HFFc6 (cell line): ENCODE measurements at regions not wholly inside any gene's neighbourhood (a gene's known extent, or its start where the extent isn't known, plus 50 kb on each side); places are given as distances from the start of the nearest gene placed in this dataset.

Experiments used
- DNase-seq: peaks from one replicate; pipeline ENCODE4 v3.0.0-alpha.2; 2018
- H3K27ac Mint-ChIP-seq: 2 replicates; pipeline ENCODE4 v1.8.0; 2020; ENCODE audit warnings: mild to moderate bottlenecking, mixed read lengths
- H3K27me3 Mint-ChIP-seq: 2 replicates; pipeline ENCODE4 v1.8.0; 2021; ENCODE audit warnings: mild to moderate bottlenecking, moderate library complexity, mixed read lengths; ENCODE audit not compliant: insufficient read depth
- H3K36me3 Mint-ChIP-seq: 2 replicates; pipeline ENCODE4 v1.8.0; 2021; ENCODE audit warnings: low read depth, mixed read lengths
- H3K4me1 Mint-ChIP-seq: 2 replicates; pipeline ENCODE4 v1.8.0; 2020; ENCODE audit warnings: low read depth, mixed read lengths
- H3K4me3 Mint-ChIP-seq: 2 replicates; pipeline ENCODE4 v1.8.0; 2020; ENCODE audit warnings: mild to moderate bottlenecking, moderate library complexity, mixed read lengths
- H3K9me3 Mint-ChIP-seq: 2 replicates; pipeline ENCODE4 v1.8.0; 2020; ENCODE audit warnings: mild to moderate bottlenecking, mixed read lengths
- TF ChIP-seq, protein P1 (sequence below): fragments of 200-600 bp; sonication (generic); IDR thresholded peaks from 2 replicates; pipeline ENCODE4 v1.5.0; 2021; ENCODE audit warnings: antibody characterized with exemption, mild to moderate bottlenecking

DNA sequence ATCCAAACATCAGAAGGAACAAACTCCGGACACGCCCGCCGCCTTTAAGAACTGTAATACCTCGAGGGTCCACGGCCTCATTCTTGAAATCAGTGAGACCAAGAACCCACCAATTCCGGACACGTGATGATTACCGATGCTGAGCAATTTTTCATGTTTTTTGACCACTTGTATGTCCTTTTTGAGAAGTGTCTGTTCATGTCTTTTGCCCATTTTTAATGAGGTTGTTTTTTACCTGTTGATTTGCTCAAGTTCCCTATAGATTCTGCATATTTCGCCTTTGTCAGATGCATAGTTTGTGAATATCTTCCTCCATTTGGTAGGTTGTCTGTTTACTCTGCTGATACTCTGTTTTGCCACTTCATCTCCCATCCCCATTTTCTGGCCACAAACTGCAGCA lies 150.4 kb downstream of the IRS1 start:
- Mint-ChIP-seq H3K27me3 (no peaks in the 10 kb centered on the region; the same call in none of the 2 replicates), H3K4me3 (no peak overlapping the region), H3K4me1 (peaks cover 72% of the 10 kb centered on the region)

DNA sequence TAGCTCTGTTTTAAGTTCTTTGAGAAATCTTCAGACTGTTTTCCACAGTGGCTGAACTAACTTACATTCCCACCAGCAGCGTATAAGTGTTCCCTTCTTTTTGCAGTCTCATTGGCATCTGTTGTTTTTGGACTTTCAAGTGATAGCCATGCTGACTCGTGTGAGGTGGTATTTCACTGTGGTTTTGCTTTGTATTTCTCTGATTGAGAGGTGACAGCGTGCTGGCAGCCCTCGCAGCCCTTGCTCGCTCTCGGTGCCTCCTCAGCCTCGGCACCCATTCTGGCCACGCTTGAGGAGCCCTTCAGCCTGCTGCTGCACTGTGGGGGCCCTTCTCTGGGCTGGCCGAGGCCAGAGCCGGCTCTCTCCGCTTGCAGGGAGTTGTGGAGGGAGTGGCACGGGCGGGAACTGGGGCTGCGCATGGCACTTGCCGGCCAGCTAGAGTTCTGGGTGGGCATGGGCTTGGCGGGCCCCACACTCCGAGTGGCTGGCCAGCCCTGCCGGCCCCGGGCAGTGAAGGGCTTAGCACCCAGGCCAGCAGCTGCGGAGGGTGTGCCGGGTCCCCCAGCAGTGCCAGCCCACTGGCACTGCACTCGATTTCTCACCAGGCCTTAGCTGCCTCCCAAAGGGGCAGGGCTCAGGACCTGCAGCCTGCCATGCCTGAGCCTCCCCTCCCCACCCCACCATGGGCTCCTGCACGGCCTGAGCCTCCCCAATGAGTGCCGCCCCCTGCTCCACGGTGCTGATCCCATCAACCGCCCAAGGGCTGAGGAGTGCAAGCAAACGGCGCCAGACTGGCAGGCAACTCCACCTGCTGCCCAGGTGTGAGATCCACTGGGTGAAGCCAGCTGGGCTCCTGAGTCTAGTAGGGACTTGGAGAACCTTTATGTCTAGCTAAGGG lies 151.8 kb downstream of the IRS1 start:
- Mint-ChIP-seq H3K4me3 (no peak overlapping the region), H3K4me1 (peaks cover 72% of the 10 kb centered on the region), H3K27me3 (no peaks in the 10 kb centered on the region; the same call in none of the 2 replicates), H3K27ac (no peak overlapping the region), H3K36me3 (peaks cover 16% of the 10 kb centered on the region), H3K9me3 (peaks cover 13% of the 10 kb centered on the region)
- DNase-seq: no peak
- TF ChIP-seq, protein P1, sequence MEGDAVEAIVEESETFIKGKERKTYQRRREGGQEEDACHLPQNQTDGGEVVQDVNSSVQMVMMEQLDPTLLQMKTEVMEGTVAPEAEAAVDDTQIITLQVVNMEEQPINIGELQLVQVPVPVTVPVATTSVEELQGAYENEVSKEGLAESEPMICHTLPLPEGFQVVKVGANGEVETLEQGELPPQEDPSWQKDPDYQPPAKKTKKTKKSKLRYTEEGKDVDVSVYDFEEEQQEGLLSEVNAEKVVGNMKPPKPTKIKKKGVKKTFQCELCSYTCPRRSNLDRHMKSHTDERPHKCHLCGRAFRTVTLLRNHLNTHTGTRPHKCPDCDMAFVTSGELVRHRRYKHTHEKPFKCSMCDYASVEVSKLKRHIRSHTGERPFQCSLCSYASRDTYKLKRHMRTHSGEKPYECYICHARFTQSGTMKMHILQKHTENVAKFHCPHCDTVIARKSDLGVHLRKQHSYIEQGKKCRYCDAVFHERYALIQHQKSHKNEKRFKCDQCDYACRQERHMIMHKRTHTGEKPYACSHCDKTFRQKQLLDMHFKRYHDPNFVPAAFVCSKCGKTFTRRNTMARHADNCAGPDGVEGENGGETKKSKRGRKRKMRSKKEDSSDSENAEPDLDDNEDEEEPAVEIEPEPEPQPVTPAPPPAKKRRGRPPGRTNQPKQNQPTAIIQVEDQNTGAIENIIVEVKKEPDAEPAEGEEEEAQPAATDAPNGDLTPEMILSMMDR: no peak

More for the DNA sequence above, 150.4 kb downstream of the IRS1 start:
- Mint-ChIP-seq H3K36me3 (peaks cover 16% of the 10 kb centered on the region), H3K27ac (peak overlapping the region; percentile 98), H3K9me3 (peaks cover 13% of the 10 kb centered on the region)
- no peak for DNase-seq
- TF ChIP-seq, protein P1: no peak

DNA sequence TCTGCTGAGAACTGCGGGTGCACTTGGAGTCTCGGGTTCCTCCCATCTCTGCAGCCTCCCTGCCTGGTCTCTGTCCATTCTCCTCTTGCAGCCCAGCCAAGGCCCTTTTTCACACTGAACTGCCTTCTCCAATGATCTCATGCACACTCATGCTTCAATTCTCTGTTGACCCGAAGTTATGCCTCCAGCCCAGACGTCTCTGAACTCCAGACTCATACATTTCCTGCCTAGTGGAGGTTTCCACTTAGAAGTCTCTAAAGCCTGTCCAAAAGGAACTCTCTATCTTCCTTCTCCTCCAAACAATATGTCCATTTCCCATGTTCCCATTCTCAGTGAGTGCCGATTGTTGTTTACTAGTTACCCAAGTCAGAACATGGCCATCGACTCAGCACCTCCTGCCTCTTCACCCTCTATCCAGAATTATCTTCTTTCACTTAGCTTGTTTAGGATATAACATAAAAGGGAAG lies 155.2 kb downstream of the IRS1 start:
- TF ChIP-seq, protein P1: no peak
- DNase-seq: peak; percentile 66
- Mint-ChIP-seq H3K27me3 (no peaks in the 10 kb centered on the region; the same call in 1 of the 2 replicates), H3K9me3 (peaks cover 19% of the 10 kb centered on the region), H3K4me1 (peaks cover 40% of the 10 kb centered on the region), H3K36me3 (peaks cover 23% of the 10 kb centered on the region), H3K27ac (peak overlapping the region; percentile 85), H3K4me3 (peak overlapping the region; percentile 61)

DNA sequence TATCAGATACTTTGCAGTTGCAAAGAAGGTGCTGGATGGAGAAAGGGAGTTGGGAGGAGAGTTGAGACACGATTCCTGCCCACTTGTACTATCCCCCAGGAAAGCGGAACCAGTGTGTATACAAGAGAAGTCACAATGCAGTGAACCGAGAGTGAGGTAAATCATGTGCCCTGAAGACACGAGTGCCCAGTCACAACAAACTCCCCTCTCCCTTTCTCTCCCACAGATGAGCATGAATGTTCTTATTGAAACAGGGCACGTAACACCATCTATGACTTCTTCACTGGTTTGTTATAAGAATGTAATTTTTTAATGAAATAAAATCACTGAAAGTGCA lies 155.7 kb downstream of the IRS1 start:
- H3K27me3 Mint-ChIP-seq: no peaks in the 10 kb centered on the region; the same call in 1 of the 2 replicates
- peak overlapping the region; percentile 85 for H3K27ac Mint-ChIP-seq
- peaks cover 14% of the 10 kb centered on the region for H3K9me3 Mint-ChIP-seq
- peaks cover 38% of the 10 kb centered on the region for H3K4me1 Mint-ChIP-seq
- TF ChIP-seq, protein P1: no peak
- H3K36me3 Mint-ChIP-seq: peaks cover 18% of the 10 kb centered on the region
- H3K4me3 Mint-ChIP-seq: peak overlapping the region; percentile 61
- DNase-seq: no peak

DNA sequence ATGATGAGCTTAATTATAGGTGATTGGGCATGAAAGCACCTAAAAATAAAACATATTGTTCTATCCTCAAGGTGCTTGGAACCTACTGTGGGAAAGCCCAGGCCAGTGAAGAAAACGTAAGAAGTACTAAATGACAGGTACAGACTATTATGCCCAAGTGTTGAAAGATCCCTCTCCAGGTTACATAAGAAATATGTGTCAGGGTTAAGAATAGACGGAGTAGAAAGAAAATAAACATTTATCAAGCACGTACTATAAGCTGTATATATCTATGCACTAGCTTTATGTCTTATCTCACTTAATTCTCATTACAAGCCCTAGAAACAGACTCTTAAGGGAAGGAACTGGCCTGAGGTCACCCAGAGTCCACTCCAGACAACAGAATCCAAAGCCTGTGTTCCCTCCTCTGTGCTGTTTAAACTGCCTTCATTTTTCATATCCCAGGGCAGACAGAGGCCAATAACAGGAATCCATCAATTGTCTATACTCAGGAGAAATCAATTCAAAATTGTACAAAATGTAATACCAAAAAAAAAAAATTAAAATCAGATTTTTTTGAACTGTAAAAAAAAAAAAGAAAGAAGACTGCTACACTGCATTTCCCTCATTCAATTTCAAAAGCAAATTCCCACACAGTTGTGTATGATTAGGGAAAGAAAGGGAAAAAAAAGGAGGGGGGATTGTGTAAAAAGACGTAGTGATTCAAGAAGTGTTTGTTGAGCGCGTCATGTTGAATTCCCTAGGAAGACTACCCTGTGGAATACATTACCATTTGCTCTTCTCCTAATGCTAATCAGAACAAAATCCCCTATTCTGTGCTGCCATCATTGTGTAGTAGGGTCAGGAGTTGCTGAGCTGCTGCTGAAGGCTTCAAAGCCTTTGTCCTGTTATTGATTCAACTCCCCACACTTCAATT lies 156.3 kb downstream of the IRS1 start:
- TF ChIP-seq, protein P1: no peak
- Mint-ChIP-seq H3K4me1 (peaks cover 44% of the 10 kb centered on the region), H3K4me3 (no peak overlapping the region; the same call in 1 of the 2 replicates)

More for the DNA sequence above, 156.3 kb downstream of the IRS1 start:
- Mint-ChIP-seq H3K27me3 (no peaks in the 10 kb centered on the region; the same call in 1 of the 2 replicates), H3K27ac (peak overlapping the region; percentile 85; the same call in 1 of the 2 replicates), H3K9me3 (peaks cover 12% of the 10 kb centered on the region), H3K36me3 (peaks cover 12% of the 10 kb centered on the region)
- no peak for DNase-seq
